Gastroesophageal sphincter (tissue), 4 donors: ENCODE measurements at regions not wholly inside any gene's neighbourhood (a gene's known extent, or its start where the extent isn't known, plus 50 kb on each side); places are given as distances from the start of the nearest gene placed in this dataset.

Experiments used
- ATAC-seq: fragments of 150-250 bp; one replicate; pipeline ENCODE4 v1.9.1; 2016; ENCODE audit warnings: mild to moderate bottlenecking, moderate library complexity
- H3K27ac ChIP-seq, 4 donors: fragments of 200-600 bp; sonication (generic) in 3 of 4; 1 replicate in 3 of 4; 2 replicates in 1 of 4; pipeline ENCODE4 v1.5.1; 2016 to 2019
- H3K27me3 ChIP-seq: fragments of 200-600 bp; sonication (generic); one replicate; pipeline ENCODE4 v1.5.1; 2019
- H3K36me3 ChIP-seq, 2 donors: fragments of 200-600 bp; sonication (generic); one replicate each; pipeline ENCODE4 v1.5.1; 2019; ENCODE audit warnings: control low read depth in 1 of 2
- H3K4me1 ChIP-seq, 3 donors: fragments of 200-600 bp; sonication (generic); 1 replicate in 2 of 3; 2 replicates in 1 of 3; pipeline ENCODE4 v1.5.1; 2016 to 2019; ENCODE audit warnings: control low read depth in 2 of 3
- H3K4me3 ChIP-seq, 2 donors: fragments of 200-600 bp; sonication (generic); one replicate each; pipeline ENCODE4 v1.5.1; 2019; ENCODE audit warnings: mild to moderate bottlenecking in 1 of 2, moderate library complexity in 1 of 2
- H3K9me3 ChIP-seq, 3 donors: fragments of 200-600 bp; sonication (generic); one replicate each; pipeline ENCODE4 v1.5.1; 2017 to 2019; ENCODE audit warnings: control low read depth in 2 of 3
- EP300 ChIP-seq: sonication (generic); formaldehyde crosslinking; IDR thresholded peaks from one replicate; pipeline ENCODE4 v1.6.1; 2017; ENCODE audit warnings: antibody characterized with exemption, mild to moderate bottlenecking
- POLR2A ChIP-seq, 2 donors: fragments of 450-650 bp; IDR thresholded peaks; one replicate each; pipeline ENCODE4 v1.6.1; 2017; ENCODE audit warnings: antibody characterized with exemption in 2 of 2, mild to moderate bottlenecking in 2 of 2, moderate library complexity in 1 of 2
- POLR2AphosphoS5 ChIP-seq: sonication (generic); formaldehyde crosslinking; IDR thresholded peaks from one replicate; pipeline ENCODE4 v1.6.1; 2017; ENCODE audit warnings: antibody characterized with exemption
- WGBS, 2 donors: methylation state at CpG; one replicate each; pipeline ENCODE4 v1.1.5; 2018; ENCODE audit warnings: low coverage in 1 of 2; 5-methylcytosine and 5-hydroxymethylcytosine counted together
- TF ChIP-seq, protein P1 (sequence below), 4 experiments: fragments of 200-600 bp in 2 of 4; fragments of 450-650 bp in 2 of 4; sonication (generic) in 1 of 4; IDR thresholded peaks; one replicate each; pipeline ENCODE4 v1.5.1; 2017 to 2019; ENCODE audit warnings: antibody characterized with exemption in 4 of 4, mild to moderate bottlenecking in 2 of 4, moderate library complexity in 2 of 4

DNA sequence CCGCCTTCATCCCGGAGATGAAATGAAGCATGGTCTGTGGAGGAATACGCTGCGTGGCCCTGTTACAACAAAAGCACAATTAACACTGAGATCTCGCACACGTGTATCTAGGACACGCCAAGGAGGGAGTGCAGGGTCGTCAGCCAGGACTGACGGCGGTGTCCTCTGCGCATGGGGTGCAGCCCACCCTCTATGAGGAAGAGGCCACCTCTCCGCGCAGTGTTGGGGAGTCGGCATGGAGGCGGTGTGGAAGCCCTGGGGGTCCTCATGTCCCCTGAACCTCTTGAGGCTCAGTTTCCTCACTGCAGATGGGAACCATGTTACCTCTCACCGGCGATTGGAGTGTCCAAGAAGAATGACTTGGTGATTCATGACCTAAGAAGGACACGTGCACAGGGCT is 86.0 kb upstream of the ZNF236 start:
- H3K36me3 ChIP-seq, result no peaks in the 10 kb centered on the region
- no peaks in the 10 kb centered on the region for H3K9me3 ChIP-seq
- peaks cover 0 to 17% (median 0%) of the 10 kb centered on the region in 3 donors for H3K4me1 ChIP-seq
- H3K4me3 ChIP-seq, result no peak overlapping the region
- H3K27ac ChIP-seq, result no peak overlapping the region
- ATAC-seq, result no peak
- 91% methylated on average over 6 of the region's 18 CpGs; no CpG with 5 or more reads in 1 of the 2 donors for WGBS, 2 donors
- TF ChIP-seq POLR2A (IDR thresholded peaks at IDR 0.05), result no peak
- TF ChIP-seq EP300, result no peak
- TF ChIP-seq, protein P1, sequence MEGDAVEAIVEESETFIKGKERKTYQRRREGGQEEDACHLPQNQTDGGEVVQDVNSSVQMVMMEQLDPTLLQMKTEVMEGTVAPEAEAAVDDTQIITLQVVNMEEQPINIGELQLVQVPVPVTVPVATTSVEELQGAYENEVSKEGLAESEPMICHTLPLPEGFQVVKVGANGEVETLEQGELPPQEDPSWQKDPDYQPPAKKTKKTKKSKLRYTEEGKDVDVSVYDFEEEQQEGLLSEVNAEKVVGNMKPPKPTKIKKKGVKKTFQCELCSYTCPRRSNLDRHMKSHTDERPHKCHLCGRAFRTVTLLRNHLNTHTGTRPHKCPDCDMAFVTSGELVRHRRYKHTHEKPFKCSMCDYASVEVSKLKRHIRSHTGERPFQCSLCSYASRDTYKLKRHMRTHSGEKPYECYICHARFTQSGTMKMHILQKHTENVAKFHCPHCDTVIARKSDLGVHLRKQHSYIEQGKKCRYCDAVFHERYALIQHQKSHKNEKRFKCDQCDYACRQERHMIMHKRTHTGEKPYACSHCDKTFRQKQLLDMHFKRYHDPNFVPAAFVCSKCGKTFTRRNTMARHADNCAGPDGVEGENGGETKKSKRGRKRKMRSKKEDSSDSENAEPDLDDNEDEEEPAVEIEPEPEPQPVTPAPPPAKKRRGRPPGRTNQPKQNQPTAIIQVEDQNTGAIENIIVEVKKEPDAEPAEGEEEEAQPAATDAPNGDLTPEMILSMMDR (IDR thresholded peaks at IDR 0.05), result no peak
- TF ChIP-seq POLR2AphosphoS5, result no peak
- no peaks in the 10 kb centered on the region for H3K27me3 ChIP-seq

DNA sequence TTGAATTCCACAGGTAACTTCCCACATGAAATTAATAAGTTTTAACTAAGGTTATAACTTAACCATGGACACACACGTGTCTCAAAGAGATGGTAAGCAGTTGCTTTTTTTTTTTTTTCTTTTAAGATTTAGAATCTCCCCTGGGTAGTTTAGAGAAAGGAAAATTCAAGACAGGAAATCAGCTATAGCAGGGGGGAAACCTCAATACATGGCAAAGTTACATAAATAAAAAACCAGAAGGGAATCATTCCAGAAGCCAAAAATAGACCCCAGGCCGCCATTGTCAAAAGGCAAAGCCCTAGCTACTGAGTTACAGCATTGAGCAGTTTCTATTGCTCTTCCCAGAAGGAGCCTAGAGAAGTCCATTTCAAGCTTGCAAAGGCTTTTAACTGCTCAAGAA is 91.5 kb upstream of the ZNF236 start:
- Histone ChIP-seq H3K27ac (no peak overlapping the region), H3K27me3 (no peaks in the 10 kb centered on the region), H3K9me3 (peaks cover 0 to 15% (median 0%) of the 10 kb centered on the region in 3 donors), H3K4me1 (no peaks in the 10 kb centered on the region), H3K36me3 (no peaks in the 10 kb centered on the region), H3K4me3 (no peak overlapping the region)
- 42 to 60% methylated on average over 1 to 2 of the region's 2 CpGs for WGBS, 2 donors
- no peak for TF ChIP-seq POLR2AphosphoS5
- no peak for TF ChIP-seq EP300
- TF ChIP-seq POLR2A (IDR thresholded peaks at IDR 0.05), result no peak
- TF ChIP-seq, protein P1 (IDR thresholded peaks at IDR 0.05), result no peak
- ATAC-seq, result no peak

DNA sequence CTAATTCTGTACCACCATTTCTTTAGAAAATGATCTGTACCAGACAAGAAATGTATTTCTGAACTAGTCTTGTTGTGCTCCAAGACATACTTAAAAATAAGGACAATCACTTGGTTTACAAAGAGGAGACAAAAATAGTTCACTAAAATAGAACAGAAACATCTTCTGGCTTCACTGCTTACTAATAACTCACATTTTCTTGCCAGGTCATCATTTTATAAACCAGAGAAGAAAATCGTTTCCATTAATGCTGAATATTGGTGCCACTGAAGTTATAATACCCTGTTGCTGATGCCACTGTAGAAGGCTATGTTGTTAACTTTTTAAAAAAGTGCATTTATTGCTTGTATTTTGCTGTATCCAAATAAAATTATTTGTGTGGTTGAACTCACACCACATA is 94.8 kb upstream of the ZNF236 start:
- Histone ChIP-seq H3K27me3 (no peaks in the 10 kb centered on the region), H3K4me3 (no peak overlapping the region), H3K4me1 (no peaks in the 10 kb centered on the region), H3K9me3 (peaks cover 0 to 15% (median 0%) of the 10 kb centered on the region in 3 donors), H3K27ac (no peak overlapping the region), H3K36me3 (no peaks in the 10 kb centered on the region)
- ATAC-seq, result no peak
- WGBS, 2 donors, result 33 to 52% methylated on average over 1 of the region's 1 CpG
- TF ChIP-seq POLR2AphosphoS5 (no peak), POLR2A (IDR thresholded peaks at IDR 0.05) (no peak), EP300 (no peak)
- TF ChIP-seq, protein P1 (IDR thresholded peaks at IDR 0.05), result no peak

DNA sequence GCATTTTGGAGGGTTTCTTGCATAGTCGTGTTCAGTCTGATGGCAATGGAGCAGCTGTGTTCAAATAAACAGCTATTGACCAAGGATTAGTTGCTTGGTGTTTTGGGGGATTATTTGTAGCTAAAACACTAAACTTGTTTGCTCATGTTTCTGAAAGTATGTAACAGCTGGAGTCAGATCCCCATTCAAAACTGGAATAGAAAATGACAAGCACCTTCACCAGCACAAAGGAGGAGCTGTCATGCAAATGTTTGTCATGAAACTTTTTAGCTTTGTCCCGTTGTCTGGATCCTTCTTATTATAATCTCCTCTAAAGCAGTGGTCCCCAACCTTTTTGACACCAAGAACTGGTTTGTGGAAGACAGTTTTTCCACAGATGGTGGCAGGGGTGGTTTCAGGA is 96.9 kb upstream of the ZNF236 start:
- TF ChIP-seq, protein P1 (IDR thresholded peaks at IDR 0.05), result no peak
- TF ChIP-seq POLR2A (IDR thresholded peaks at IDR 0.05) (no peak), POLR2AphosphoS5 (no peak), EP300 (no peak)
- 48 to 76% methylated on average over 2 of the region's 2 CpGs for WGBS, 2 donors
- Histone ChIP-seq H3K27ac (no peak overlapping the region), H3K4me1 (no peaks in the 10 kb centered on the region), H3K27me3 (no peaks in the 10 kb centered on the region), H3K9me3 (peaks cover 0 to 15% (median 0%) of the 10 kb centered on the region in 3 donors), H3K36me3 (no peaks in the 10 kb centered on the region), H3K4me3 (no peak overlapping the region)
- ATAC-seq, result no peak

DNA sequence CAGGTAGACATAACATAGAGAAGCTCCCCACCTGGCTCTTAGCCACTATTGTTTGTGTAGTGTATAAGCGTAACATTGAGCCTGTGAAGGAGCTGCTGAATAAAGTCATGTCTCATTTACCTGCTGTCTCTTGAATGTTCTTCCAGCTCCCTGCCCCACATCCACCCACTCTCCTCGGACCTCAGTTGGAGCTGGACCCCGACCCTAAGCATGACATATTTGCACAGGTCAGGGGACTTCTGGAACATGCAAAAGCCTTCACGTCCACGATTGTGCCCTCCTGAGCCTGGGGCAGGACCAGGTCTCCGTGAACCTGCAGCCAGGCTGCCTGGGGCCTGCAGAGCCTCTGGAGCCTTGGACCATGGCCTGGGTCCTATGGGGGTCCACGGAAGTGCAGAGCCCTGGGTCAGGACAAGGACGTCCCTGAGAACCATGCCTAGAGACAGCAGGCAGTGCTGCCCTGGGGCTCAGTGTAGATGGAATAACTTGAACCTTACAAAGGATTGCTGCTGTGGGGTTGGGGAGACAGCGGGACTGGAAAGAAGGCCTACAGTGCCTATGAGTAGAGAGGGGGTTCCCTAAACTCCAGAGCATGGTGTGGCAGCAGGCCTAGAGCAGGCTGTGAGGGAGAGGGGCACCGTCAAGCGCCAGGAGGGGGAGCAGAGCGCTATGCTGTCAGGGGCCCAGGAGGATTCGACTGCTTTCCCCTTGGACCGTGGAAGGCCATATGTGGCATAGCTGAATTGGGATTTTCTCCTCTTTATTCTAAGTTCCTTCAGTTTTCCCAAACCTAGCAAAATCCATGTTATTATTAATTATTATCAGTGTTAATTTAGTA is 99.9 kb upstream of the ZNF236 start:
- no peaks in the 10 kb centered on the region for H3K27me3 ChIP-seq
- 90 to 95% methylated on average over 6 of the region's 14 CpGs for WGBS, 2 donors
- no peaks in the 10 kb centered on the region for H3K9me3 ChIP-seq
- no peak for ATAC-seq
- no peak overlapping the region for H3K4me3 ChIP-seq
- H3K36me3 ChIP-seq, result no peaks in the 10 kb centered on the region
- no peaks in the 10 kb centered on the region for H3K4me1 ChIP-seq
- H3K27ac ChIP-seq, result no peak overlapping the region
- no peak for TF ChIP-seq POLR2AphosphoS5
- TF ChIP-seq EP300, result no peak
